CD4-positive, alpha-beta T cell treated with Interleukin-6 for 4 hours (primary cell): ENCODE measurements at regions not wholly inside any gene's neighbourhood (a gene's known extent, or its start where the extent isn't known, plus 50 kb on each side); places are given as distances from the start of the nearest gene placed in this dataset.

Experiments used
- DNase-seq: peaks from one replicate; pipeline ENCODE4 v3.0.0-alpha.2; 2020; ENCODE audit warnings: mixed read lengths

DNA sequence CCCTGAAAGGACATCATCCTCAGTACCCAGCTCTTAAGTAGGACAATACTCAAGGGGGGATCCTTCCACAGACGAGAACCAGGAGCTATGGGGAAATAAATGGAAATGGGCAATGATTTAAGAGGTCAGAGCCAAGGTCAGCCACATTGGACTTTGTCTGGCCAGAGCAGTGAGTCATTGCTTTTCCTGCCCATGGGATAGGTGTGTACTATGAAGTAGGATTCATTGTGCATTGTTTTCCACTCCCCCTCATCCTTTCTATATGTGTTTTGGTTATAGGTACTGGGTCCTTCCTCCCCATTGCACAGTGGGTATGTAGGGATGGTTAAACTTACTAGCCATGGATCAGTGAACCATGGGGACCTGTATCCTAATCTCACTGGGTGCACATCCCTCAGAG lies 328.9 kb upstream of the USP25 start:
- no peak for DNase-seq

DNA sequence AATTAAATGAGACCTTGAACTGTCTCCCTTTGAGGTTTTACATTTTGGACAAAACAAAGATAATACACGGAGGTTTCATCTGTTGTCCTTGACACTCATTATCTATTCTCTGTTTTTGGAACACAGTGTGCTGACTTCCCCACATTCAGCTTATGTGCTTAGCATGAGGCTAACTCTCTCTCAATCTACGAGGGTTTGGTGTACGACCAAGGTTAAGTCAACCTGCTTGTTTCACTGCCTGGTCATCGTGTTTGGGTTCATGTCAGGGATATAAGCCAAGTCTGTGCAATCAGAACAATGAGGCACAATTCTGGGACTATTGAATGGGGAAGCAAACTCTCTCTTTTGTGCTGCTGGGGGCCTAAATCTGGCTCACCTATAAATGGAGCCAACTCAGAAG lies 328.5 kb upstream of the USP25 start:
- no peak for DNase-seq

- no peak for DNase-seq
These were observed 324.6 kb upstream of the USP25 start for GRCh38 chr21:15405214-15405613.

DNA sequence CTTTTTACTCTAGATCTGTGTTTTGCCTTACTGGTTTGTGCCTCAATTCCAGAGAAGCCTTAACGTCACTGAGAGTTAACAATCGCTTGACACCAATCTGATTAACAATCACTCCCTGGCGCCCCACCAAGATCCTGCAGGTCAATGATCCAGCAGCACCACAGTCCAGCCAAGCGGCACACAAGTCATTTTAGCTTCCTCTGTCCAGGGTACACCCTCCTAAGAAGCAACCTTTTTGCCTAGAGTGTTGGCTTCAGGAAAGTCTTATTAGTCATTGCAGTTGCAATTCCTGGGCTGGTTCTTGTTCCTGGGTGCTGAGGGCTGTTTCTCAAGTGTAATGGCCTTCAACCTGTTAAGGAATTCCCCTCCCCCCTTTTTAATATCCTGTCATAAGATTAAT lies 323.0 kb upstream of the USP25 start:
- no peak for DNase-seq

DNA sequence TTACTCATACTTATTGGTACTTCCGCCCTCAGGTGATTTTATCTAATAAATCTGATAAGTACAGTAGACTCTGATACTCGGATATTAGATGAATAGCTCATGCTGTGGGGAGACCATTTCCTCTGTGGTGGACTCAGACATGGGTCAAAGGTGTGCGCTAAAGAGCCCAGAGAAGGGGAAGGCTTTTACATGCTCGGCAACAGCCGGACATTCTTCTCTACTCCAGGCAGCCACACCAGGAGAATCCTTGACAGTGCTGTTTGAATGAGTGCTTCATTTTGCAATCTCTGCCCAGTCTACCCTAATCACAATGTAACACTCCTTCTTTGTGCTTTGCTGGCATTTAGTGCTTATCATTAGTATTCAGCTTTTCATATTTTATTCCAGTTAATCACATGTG lies 322.2 kb upstream of the USP25 start:
- DNase-seq = no peak

DNA sequence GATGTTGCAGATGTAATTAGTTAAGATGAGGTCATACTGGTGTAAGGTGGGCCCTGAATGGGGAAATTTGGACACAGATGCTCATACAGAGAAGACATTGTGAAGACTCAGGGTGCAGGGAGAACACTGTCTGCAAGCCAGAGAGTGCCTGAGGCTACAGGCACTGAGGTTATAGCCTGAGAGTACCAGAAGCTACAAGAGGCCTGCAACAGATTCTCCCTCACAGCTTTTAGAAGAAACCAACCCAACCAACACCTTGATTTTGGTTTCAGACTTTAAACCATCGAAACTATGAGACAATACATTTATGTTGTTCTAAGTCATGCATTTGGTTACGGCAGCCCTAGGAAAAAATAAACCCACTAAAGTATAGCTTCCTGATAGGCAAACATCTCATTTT lies 321.7 kb upstream of the USP25 start:
- no peak for DNase-seq

GRCh38 chr21:15409031-15409430 lies 320.8 kb upstream of the USP25 start:
- DNase-seq = no peak

- no peak for DNase-seq
These were observed 318.9 kb upstream of the USP25 start for GRCh38 chr21:15410853-15411252.

GRCh38 chr21:15414057-15414456 lies 315.7 kb upstream of the USP25 start:
- no peak for DNase-seq

DNA sequence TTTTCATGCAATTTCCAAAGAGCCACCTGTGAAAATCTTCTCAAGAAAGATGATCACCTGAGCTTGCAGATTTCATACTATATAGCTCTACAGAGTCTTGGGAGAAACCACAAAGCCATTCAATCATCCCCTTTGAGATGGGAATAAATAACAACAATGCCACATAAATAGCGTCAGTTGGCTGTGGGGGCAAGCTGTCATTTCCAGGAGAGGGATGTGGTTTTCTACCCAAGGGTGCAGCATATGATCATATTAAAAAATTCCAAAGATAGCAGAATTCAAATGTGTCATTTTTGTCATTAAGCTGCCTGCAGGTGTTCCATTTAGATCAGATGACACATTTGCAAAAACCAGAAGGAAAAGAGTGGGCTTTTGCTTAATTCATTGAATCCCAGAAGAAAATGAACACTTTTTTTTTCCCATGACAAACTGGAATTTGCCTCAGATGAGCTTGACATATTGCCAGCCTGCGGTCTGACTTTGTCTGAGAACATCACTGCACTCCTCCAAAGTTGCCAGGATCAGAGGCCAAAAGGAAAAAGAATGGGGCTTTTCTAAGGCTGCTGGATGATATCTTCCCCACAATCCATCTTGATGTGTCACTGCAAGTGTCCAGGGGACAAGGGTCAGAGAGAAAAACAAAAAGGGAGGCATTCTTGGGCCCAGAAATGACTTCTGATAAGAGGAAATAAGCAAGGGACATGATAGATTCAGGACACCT lies 314.1 kb upstream of the USP25 start:
- no peak for DNase-seq

DNA sequence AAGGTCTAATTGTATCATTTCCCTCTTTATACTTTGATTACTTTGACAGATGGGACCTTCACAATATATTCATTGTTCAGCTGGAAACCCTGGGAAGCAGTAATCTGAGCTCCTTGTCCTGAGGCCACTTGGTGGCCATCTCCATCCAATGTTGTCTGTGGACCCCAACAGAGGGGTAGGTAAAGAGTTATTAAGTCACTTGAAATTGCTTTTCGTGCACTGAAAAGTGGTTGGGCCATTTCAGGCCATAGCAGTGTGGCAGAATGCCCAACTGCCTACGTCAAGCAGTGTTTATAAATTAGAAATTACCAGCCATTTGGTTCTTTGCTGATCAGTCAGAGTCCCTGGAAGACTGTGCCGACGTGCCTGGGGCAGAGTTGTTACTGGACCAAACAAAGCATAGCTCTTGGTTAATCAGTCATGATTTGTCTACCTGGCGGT lies 308.3 kb upstream of the USP25 start:
- no peak for DNase-seq

DNA sequence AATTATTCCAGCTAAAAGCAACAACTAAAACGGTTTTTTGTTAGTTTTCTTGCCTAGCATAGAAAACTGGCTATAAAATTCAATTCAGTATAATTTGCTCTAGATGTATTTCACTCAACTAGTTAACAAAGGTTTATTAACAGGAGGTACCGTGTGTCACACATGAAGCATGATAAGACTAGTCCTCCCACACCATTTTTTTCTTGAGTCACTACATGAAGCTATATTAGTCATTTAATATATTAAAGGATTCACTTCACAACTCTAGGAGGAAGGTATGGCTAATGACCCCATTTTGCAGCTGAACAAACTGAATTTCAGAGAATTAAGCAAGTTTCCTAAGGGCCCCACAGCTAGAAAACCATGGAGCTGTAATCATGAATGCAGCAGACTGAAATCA lies 307.8 kb upstream of the USP25 start:
- DNase-seq = no peak

DNA sequence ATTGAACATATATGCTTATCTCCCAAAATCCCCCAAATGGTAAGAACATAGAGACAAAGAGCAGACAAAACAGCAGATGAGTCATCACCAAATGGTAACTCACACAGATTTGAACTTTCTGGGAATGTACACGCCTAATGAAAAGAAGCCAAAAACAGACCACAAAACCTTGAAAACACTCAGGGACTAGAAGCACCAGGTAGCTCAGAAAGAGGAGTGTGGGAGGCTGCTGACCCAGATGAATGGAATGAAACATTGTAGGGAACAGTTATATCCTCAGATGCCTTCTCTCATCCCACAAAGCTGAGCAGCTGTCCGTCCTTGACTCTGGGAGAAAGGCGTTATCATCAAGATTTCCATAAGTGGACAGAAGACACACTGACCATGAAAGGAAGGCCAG lies 307.0 kb upstream of the USP25 start:
- no peak for DNase-seq

DNA sequence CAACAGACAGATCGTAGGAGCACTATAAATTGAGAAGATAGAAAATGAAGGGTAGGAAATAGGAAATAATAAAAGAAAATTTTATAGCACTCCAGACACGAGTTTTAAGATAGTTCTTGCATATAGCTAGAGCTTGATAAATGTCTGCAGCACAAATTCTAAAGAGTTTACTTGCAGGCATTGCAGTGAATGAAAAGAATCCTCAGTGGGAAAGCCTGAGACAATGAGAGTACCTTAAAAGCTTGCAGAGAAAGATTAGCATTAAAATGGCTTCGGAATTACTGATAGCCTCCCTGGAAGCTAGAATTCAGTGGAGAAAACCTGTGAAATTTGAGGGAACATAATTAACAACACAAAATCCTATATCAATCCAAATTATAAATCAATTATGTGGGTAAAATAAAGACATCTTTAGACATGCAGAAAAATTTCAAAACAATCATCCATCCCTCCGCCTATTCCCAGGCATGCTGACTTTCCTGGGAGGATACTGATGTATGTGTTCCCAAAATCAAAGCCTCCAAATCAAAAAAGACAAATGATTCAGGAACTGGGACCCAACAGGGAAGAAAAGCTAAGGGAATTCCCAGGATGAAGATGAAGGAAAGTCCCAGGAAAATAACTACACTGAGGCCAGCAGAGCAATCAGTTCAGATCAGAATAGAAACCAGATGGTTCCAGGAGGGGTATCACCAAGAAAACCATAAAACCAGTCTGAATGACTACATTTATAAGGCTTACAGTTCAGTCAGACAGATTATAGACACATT lies 305.9 kb upstream of the USP25 start:
- no peak for DNase-seq

DNA sequence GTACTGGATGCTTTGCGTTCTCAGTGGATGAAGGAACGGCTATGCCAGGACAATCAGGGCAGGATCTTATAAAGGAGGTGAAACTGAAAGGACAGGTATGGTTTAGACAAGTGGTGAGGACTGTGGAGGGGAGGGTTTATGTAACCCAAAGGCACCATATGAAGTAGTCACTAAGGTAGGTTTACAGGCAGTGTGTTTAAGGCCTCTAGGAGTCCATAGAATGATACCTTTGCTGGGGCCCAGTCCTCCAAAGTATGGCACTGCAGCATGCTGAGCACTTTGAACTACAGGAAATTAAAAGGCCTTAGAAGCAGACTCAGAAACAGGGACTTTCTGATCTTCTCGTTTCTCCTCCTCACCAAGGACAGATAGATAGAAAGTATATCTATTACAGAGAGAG lies 304.7 kb upstream of the USP25 start:
- no peak for DNase-seq

DNA sequence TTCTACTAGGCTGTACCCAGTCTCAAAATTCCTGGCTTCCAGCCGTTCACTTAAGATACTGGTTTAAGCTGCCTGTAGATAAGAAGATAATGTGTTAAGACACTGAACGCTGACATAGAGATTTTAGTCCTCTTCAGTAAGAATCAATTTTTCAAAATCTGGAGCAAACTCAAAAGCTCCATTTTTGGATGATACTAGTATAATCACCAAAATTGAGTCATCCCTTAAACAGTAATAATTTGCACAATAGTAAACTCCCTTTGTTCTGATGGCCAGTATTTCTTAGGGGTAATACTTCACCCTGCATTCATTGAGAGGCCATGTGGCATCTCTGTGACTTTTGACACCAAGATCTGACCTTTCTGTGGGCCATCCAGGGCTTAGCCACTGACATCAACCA lies 299.8 kb upstream of the USP25 start:
- no peak for DNase-seq

DNA sequence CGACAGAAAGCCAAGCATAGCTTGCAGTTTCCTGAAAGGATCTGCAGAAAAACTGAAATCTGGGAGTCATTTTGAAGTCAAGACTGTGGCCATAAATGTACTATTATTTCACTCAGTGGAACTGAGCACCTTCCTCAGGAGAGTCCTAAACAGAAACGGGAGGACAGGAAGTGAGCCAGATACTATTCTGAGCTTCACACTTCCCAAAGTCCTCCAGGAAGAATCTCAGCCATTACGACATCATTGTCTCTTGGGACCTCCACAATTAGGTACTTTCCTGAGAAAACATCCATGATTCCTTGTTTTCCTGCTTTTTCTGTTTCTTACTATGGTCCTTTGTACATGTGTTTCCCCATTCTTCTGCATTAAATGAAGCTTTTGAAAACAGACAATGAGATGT lies 299.2 kb upstream of the USP25 start:
- DNase-seq = no peak

GRCh38 chr21:15431053-15431452 lies 298.7 kb upstream of the USP25 start:
- no peak for DNase-seq

DNA sequence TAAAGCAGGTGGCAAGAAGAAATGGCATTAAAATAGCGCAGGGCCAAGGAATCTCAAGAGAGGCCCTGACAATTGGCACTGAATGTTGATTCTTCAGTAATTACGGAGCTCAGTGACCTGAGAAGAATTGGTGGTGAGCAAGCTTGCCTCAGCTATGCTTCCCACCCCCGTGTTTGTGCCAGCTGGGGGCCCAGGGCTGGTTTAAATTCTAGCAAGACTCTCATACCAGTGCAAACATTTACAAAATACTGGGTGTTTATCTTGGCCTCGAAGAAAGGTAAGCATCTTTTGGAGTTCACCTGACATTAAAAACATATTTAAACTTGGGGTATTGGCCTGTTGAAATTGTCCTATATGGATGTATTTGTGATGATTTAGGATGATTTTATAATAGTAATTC lies 296.7 kb upstream of the USP25 start:
- no peak for DNase-seq

- no peak for DNase-seq
These were observed 295.4 kb upstream of the USP25 start for GRCh38 chr21:15434163-15434905.

DNA sequence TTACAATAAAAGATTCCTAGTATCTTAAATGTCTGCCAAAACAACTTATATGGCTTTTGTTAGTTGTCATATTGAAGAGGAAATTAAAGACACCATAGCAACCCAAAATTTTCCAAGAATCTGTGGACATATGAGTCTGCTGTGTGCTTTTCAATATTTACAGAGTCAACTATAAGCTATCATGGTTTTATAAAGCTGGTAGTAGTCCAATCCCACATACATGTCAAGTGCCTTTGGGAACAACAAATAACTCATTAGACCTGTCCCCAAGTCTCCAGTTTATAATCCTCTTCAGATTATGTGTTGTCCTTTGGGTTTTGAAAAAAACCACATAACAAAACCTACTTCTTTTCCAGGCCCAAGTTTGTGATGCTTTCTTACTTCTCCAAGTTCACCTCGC lies 293.8 kb upstream of the USP25 start:
- DNase-seq = no peak

DNA sequence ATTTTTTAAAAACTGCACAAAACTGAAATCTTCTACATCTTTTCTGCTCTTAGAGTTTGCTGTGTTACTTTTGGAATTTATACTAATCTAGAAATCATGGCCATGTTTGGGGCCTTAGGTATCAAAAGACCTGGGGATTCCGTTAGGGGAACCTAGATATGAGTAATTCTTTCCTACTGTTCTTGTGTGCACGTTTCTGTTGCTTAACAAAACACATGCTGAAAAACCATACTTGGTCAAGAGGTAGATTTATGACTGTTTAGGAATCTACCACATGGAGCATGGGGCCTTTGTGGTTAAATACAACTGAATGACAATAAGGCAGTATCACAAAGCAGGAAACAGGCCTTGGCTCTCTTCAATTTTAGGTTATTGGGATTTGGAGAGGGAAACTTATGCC lies 291.9 kb upstream of the USP25 start:
- DNase-seq = no peak

- no peak for DNase-seq
These were observed 290.1 kb upstream of the USP25 start for GRCh38 chr21:15439726-15440125.

DNA sequence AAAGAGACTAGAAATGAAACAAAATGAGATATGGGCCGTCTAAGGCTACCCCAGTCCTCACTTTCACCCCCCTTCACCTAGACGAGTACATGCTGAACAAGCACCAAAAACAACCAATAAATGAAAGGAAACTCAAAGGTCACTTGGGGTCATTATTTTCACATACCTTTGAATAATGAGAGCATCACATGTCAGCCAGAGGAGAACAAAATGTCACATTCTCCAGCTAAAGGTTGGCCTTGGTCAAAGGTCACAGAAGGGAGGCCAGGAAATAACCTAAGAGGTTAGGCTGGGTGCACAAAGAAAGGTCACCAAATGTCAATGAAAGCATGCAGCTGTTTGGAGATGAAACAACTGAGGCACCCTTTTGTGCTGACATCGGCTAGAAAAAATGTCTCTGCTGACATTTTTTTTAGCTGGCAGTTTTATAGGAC lies 288.7 kb upstream of the USP25 start:
- DNase-seq = no peak
